BLaER1 treated with 17β-estradiol and CSF1 and Interleukin-3, amounts not matched to agents 10 nM and 100 nM (cell line): ENCODE measurements at regions not wholly inside any gene's neighbourhood (a gene's known extent, or its start where the extent isn't known, plus 50 kb on each side); places are given as distances from the start of the nearest gene placed in this dataset.

Experiments
- H3K27ac ChIP-seq, 11 experiments: shearing (Covaris generic); formaldehyde crosslinking; 2 replicates each; pipeline ENCODE4 v1.8.1; 2022
- H3K27me3 ChIP-seq, 11 experiments: shearing (Covaris generic); formaldehyde crosslinking; 2 replicates each; pipeline ENCODE4 v1.8.1; 2022
- H3K36me3 ChIP-seq, 11 experiments: shearing (Covaris generic); formaldehyde crosslinking; 2 replicates each; pipeline ENCODE4 v1.8.1; 2022
- H3K4me1 ChIP-seq, 10 experiments: shearing (Covaris generic); formaldehyde crosslinking; 2 replicates each; pipeline ENCODE4 v1.8.1; 2022
- H3K4me2 ChIP-seq, 11 experiments: shearing (Covaris generic); formaldehyde crosslinking; 2 replicates each; pipeline ENCODE4 v1.8.1; 2022
- H3K4me3 ChIP-seq, 10 experiments: shearing (Covaris generic); formaldehyde crosslinking; 2 replicates each; pipeline ENCODE4 v1.8.1; 2022
- H3K9ac ChIP-seq, 11 experiments: shearing (Covaris generic); formaldehyde crosslinking; 2 replicates each; pipeline ENCODE4 v1.8.1; 2022
- H3K9me3 ChIP-seq, 11 experiments: shearing (Covaris generic); formaldehyde crosslinking; replicated peaks in 1 of 11; 2 replicates each; pipeline ENCODE4 v1.8.1; 2022
- H4K20me1 ChIP-seq, 11 experiments: shearing (Covaris generic); formaldehyde crosslinking; 2 replicates each; pipeline ENCODE4 v1.8.1; 2022
- Cebpa-rat ChIP-seq, 11 experiments: shearing (Covaris generic); IDR thresholded peaks; 2 replicates each; pipeline ENCODE4 v1.8.1; 2022

DNA sequence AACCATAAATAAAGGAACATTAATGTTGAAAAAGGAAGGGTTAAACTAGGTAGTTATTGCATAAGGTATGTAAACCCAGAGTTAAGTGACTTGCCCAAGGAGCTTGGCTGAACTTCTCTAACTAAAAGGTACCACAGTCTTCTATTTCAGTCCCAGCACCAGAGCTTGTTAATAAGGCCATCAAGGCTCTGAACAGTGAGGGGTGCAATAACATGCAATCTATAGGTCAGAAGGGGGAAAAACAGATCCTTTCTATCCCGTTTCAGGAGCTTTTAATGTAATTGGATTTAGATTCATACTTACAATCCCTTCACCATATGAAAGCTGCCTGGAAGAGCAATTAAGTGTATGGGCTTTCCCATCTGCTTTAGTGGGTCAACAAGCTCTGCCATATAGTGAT, 441.5 kb upstream of the SPRY2 start:
- Histone ChIP-seq H3K36me3 (no peaks in the 10 kb centered on the region), H3K4me3 (no peak overlapping the region), H3K4me2 (peak overlapping the region in 9 of 11 experiments; percentile 24 to 79 (median 65); a peak in 15 of 22 replicates), H3K27ac (peak overlapping the region in 2 of 11 experiments; percentile 36 to 38; a peak in 2 of 22 replicates), H3K27me3 (no peaks in the 10 kb centered on the region), H3K9me3 (0 out of 22 replicates have a peak, but pooled peaks cover 0 to 3% (median 0%) of the 10 kb centered on the region in 11 experiments), H4K20me1 (no peaks in the 10 kb centered on the region), H3K4me1 (peaks cover 12 to 61% (median 43%) of the 10 kb centered on the region in 10 experiments; a peak in 18 of 20 replicates), H3K9ac (no peak overlapping the region)
- no peak for TF ChIP-seq Cebpa-rat (IDR thresholded peaks at IDR 0.05)

DNA sequence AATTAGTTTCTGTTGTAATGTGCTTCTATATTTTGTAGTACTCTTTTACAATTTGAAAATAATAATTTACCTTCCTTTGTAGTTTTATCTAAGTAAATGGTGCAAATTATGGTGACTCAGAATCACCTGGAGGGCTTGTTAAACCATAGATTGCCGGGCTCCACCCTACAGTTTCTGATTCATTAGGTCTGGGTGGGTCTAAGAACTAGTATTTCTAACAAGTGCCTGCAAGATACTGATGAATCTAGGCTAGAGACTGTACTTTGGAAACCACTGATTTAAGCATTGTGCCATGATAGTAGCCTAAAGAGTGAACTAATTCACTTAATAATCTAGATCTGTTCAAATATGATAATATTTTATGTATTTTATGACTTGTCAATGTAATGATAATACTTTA, 437.4 kb upstream of the SPRY2 start:
- no peak for TF ChIP-seq Cebpa-rat (IDR thresholded peaks at IDR 0.05)
- Histone ChIP-seq H3K27me3 (no peaks in the 10 kb centered on the region), H3K4me1 (peaks cover 1 to 27% (median 20%) of the 10 kb centered on the region in 10 experiments; a peak in 17 of 20 replicates)

DNA sequence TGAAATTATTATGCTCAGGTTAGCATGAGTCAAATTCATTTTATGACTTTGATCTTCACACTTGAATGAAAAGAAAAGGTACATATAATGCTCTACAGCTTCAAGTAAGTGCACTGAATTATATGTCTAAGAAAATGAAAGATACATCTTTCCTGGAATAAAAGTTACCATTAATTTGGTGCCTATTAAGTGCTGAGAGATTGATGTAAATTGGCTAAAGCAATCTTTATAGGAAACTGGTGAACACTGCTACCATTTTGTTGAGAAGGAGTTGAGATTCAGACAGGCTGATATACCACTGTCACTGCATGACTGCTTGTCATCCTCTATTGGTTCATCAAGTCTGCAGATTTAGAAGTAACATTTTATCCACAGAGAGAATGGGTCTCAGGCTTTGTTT, 416.8 kb upstream of the SPRY2 start:
- Histone ChIP-seq H3K4me3 (no peak overlapping the region), H3K9ac (no peak overlapping the region), H3K9me3 (peaks cover 0 to 8% (median 0%) of the 10 kb centered on the region in 11 experiments; a peak in 5 of 22 replicates), H3K27ac (no peak overlapping the region), H3K4me2 (no peak overlapping the region), H3K4me1 (0 out of 20 replicates have a peak, but pooled peaks cover 0 to 6% (median 0%) of the 10 kb centered on the region in 10 experiments), H3K36me3 (no peaks in the 10 kb centered on the region), H3K27me3 (no peaks in the 10 kb centered on the region), H4K20me1 (no peaks in the 10 kb centered on the region)
- TF ChIP-seq Cebpa-rat (IDR thresholded peaks at IDR 0.05), result no peak

More for the DNA sequence above, 437.4 kb upstream of the SPRY2 start:
- Histone ChIP-seq H3K27ac (no peak overlapping the region), H3K4me2 (no peak overlapping the region), H3K36me3 (no peaks in the 10 kb centered on the region), H4K20me1 (no peaks in the 10 kb centered on the region), H3K9me3 (no peaks in the 10 kb centered on the region), H3K4me3 (no peak overlapping the region), H3K9ac (no peak overlapping the region)

GRCh38 chr13:80755910-80756309, 415.0 kb upstream of the SPRY2 start:
- Histone ChIP-seq H3K9ac (no peak overlapping the region), H3K4me3 (no peak overlapping the region), H3K27me3 (no peaks in the 10 kb centered on the region), H3K9me3 (peaks cover 0 to 9% (median 3%) of the 10 kb centered on the region in 11 experiments; a peak in 5 of 22 replicates), H3K4me1 (0 out of 20 replicates have a peak, but pooled peaks cover 0 to 6% (median 0%) of the 10 kb centered on the region in 10 experiments), H3K36me3 (no peaks in the 10 kb centered on the region), H3K27ac (no peak overlapping the region), H3K4me2 (no peak overlapping the region), H4K20me1 (no peaks in the 10 kb centered on the region)
- no peak for TF ChIP-seq Cebpa-rat (IDR thresholded peaks at IDR 0.05)

- Histone ChIP-seq H3K4me2 (no peak overlapping the region), H3K4me1 (0 out of 20 replicates have a peak, but pooled peaks cover 0 to 6% (median 0%) of the 10 kb centered on the region in 10 experiments), H3K27me3 (no peaks in the 10 kb centered on the region), H3K27ac (no peak overlapping the region), H3K36me3 (no peaks in the 10 kb centered on the region), H4K20me1 (no peaks in the 10 kb centered on the region), H3K4me3 (no peak overlapping the region), H3K9ac (no peak overlapping the region), H3K9me3 (peaks cover 0 to 10% (median 0%) of the 10 kb centered on the region in 11 experiments; a peak in 4 of 22 replicates)
- TF ChIP-seq Cebpa-rat (IDR thresholded peaks at IDR 0.05), result no peak
These were observed 413.5 kb upstream of the SPRY2 start for GRCh38 chr13:80754441-80754840.

- 0 out of 20 replicates have a peak, but pooled peaks cover 0 to 6% (median 0%) of the 10 kb centered on the region in 10 experiments for H3K4me1 ChIP-seq
- no peak overlapping the region for H3K9ac ChIP-seq
- H3K27me3 ChIP-seq, result no peaks in the 10 kb centered on the region
- no peaks in the 10 kb centered on the region for H4K20me1 ChIP-seq
- H3K36me3 ChIP-seq, result no peaks in the 10 kb centered on the region
- no peak for TF ChIP-seq Cebpa-rat (IDR thresholded peaks at IDR 0.05)
- H3K4me2 ChIP-seq, result no peak overlapping the region
- H3K4me3 ChIP-seq, result no peak overlapping the region
- H3K9me3 ChIP-seq, result peaks cover 0 to 10% (median 0%) of the 10 kb centered on the region in 11 experiments; a peak in 3 of 22 replicates
- no peak overlapping the region for H3K27ac ChIP-seq
These were observed 412.9 kb upstream of the SPRY2 start for GRCh38 chr13:80753866-80754265.

GRCh38 chr13:80751854-80752253, 410.9 kb upstream of the SPRY2 start:
- no peak for TF ChIP-seq Cebpa-rat (IDR thresholded peaks at IDR 0.05)
- H3K9me3 ChIP-seq, result peaks cover 0 to 4% (median 0%) of the 10 kb centered on the region in 11 experiments; a peak in 1 of 22 replicates
- no peaks in the 10 kb centered on the region for H3K27me3 ChIP-seq
- no peak overlapping the region for H3K27ac ChIP-seq
- no peak overlapping the region for H3K9ac ChIP-seq
- no peaks in the 10 kb centered on the region for H4K20me1 ChIP-seq
- no peak overlapping the region for H3K4me3 ChIP-seq
- H3K4me2 ChIP-seq, result no peak overlapping the region
- H3K4me1 ChIP-seq, result no peaks in the 10 kb centered on the region
- H3K36me3 ChIP-seq, result no peaks in the 10 kb centered on the region

DNA sequence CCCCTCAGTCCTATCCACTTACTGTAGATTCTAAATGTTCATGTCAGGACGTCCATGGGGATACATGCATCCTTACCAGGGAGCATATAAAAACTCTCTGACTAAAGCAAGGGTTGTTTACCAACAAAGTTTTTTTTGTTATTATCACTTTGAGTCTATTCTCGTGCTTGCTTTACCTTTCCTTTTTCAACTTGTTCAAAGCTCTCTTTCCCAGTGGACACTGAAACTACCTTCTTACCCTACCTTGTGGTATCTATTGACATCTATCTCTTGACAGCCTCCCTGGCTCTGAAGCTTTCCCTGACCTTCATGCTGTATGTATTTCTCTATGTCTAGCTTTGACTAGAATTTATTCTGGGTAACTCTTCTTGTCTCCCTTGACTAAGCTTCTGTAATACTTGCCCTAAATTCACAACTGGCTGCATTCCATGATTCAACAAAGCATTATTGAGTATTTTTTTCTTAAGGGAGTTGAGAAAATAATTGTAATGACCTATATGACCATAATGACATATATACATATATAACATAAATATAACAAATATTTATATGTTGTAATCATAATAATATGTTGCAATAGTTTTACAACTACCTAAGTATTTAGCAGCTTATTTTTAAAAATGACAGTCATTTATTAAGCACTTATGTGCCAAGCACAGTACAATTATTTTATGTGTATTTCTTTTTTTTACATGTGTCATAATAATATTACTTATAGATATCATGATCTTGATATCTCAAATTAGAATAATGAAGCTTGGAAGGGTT, 403.4 kb upstream of the SPRY2 start:
- Histone ChIP-seq H3K9me3 (peaks cover 0 to 8% (median 0%) of the 10 kb centered on the region in 11 experiments; a peak in 1 of 22 replicates), H3K4me1 (peaks cover 0 to 9% (median 0%) of the 10 kb centered on the region in 10 experiments; a peak in 5 of 20 replicates), H3K9ac (no peak overlapping the region), H3K27ac (no peak overlapping the region), H3K27me3 (no peaks in the 10 kb centered on the region), H3K36me3 (no peaks in the 10 kb centered on the region), H3K4me3 (no peak overlapping the region), H3K4me2 (no peak overlapping the region), H4K20me1 (no peaks in the 10 kb centered on the region)
- no peak for TF ChIP-seq Cebpa-rat (IDR thresholded peaks at IDR 0.05)

- Histone ChIP-seq H4K20me1 (no peaks in the 10 kb centered on the region), H3K4me3 (no peak overlapping the region), H3K9ac (no peak overlapping the region), H3K4me2 (peak overlapping the region in 2 of 11 experiments; percentile 47 to 59; a peak in 5 of 22 replicates), H3K9me3 (peaks cover 0 to 15% (median 8%) of the 10 kb centered on the region in 11 experiments; a peak in 10 of 22 replicates), H3K27me3 (no peaks in the 10 kb centered on the region), H3K4me1 (peaks cover 0 to 9% (median 0%) of the 10 kb centered on the region in 10 experiments; a peak in 5 of 20 replicates), H3K36me3 (no peaks in the 10 kb centered on the region), H3K27ac (peak overlapping the region in 1 of 11 experiments; percentile 50; a peak in 1 of 22 replicates)
- no peak for TF ChIP-seq Cebpa-rat (IDR thresholded peaks at IDR 0.05)
These were observed 401.1 kb upstream of the SPRY2 start for GRCh38 chr13:80742033-80742432.
